ENCODE measurements at regions not wholly inside any gene's neighbourhood (a gene's known extent, or its start where the extent isn't known, plus 50 kb on each side); places are given as distances from the start of the nearest gene placed in this dataset.

DNA sequence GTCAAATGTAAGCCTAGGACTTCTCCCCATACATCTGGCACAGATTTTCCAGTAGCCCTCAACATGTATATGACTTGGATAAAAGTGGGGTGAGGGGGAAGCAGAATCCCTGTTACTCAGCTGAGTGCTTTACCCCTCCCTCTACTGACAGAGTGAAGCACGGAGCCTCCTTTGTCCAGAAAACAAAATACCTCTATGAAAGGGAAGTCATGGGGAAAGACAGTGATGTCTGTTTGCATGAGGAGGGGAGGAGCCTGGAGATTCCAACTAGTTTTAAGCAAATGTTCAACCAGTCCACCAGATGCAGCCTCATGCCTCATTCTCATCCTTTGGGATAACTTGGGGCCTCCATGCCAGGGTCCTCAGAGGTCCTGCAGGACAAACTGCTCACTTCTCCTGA lies 203.9 kb downstream of the SMAD2 start:
- Histone ChIP-seq H3K4me3 (ENCODE audit: insufficient read depth, low read length, poor library complexity, severe bottlenecking) (no peak overlapping the region), H3K36me3 (ENCODE audit: low read length) (no peaks in the 10 kb centered on the region), H3K9ac (ENCODE audit: low read length) (no peak overlapping the region), H2AFZ (ENCODE audit: low read depth, low read length, severe bottlenecking) (no peak overlapping the region), H3K4me2 (ENCODE audit: low read depth, low read length, poor library complexity, severe bottlenecking) (no peak overlapping the region), H3F3A (ENCODE audit: insufficient read depth) (no peaks in the 10 kb centered on the region), H4K20me1 (ENCODE audit: low read depth, low read length) (no peaks in the 10 kb centered on the region), H3K27me3 (ENCODE audit: low read length) (no peaks in the 10 kb centered on the region), H3K27ac (ENCODE audit: low read depth, low read length) (no peak overlapping the region), H3K79me2 (ENCODE audit: insufficient read depth, low read length) (no peaks in the 10 kb centered on the region), H3K9me3 (ENCODE audit: insufficient read depth, low read length) (no peaks in the 10 kb centered on the region), H3K9me2 (replicated peaks; ENCODE audit: insufficient read depth, low read length) (no peaks in the 10 kb centered on the region)
- no peak for TF ChIP-seq EZH2phosphoT487 (conservative IDR thresholded peaks at IDR 0.05; ENCODE audit: low read length)
- TF ChIP-seq, protein P1, sequence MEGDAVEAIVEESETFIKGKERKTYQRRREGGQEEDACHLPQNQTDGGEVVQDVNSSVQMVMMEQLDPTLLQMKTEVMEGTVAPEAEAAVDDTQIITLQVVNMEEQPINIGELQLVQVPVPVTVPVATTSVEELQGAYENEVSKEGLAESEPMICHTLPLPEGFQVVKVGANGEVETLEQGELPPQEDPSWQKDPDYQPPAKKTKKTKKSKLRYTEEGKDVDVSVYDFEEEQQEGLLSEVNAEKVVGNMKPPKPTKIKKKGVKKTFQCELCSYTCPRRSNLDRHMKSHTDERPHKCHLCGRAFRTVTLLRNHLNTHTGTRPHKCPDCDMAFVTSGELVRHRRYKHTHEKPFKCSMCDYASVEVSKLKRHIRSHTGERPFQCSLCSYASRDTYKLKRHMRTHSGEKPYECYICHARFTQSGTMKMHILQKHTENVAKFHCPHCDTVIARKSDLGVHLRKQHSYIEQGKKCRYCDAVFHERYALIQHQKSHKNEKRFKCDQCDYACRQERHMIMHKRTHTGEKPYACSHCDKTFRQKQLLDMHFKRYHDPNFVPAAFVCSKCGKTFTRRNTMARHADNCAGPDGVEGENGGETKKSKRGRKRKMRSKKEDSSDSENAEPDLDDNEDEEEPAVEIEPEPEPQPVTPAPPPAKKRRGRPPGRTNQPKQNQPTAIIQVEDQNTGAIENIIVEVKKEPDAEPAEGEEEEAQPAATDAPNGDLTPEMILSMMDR (IDR thresholded peaks at IDR 0.05; ENCODE audit: insufficient read depth, low read length, poor library complexity, severe bottlenecking) = no peak

DNA sequence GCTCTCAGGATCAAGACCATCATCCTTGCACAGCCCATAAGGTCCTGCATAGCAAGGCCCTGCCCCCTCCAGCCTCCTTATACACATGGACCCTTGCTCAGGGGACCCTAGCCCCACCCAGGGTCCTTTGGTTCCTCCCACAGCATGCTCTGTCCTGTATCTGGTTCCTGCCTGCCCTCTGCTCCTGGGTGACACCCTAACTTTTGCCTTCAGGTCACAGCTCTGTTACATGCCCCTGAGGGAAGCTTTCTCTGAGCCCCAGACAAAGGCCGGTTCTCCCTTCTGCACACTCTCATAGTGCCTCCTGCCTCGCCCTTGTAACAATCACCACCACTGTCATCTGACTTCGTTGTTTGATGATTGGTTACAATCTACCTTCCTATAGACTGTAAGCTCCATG lies 204.8 kb downstream of the SMAD2 start:
- TF ChIP-seq, protein P1 (IDR thresholded peaks at IDR 0.05; ENCODE audit: insufficient read depth, low read length, poor library complexity, severe bottlenecking) = no peak
- TF ChIP-seq EZH2phosphoT487 (conservative IDR thresholded peaks at IDR 0.05; ENCODE audit: low read length) = no peak
- H3F3A ChIP-seq (ENCODE audit: insufficient read depth) = no peaks in the 10 kb centered on the region
- no peaks in the 10 kb centered on the region for H3K9me2 ChIP-seq (replicated peaks; ENCODE audit: insufficient read depth, low read length)
- no peaks in the 10 kb centered on the region for H4K20me1 ChIP-seq (ENCODE audit: low read depth, low read length)
- no peaks in the 10 kb centered on the region for H3K79me2 ChIP-seq (ENCODE audit: insufficient read depth, low read length)
- no peak overlapping the region for H2AFZ ChIP-seq (ENCODE audit: low read depth, low read length, severe bottlenecking)
- H3K4me3 ChIP-seq (ENCODE audit: insufficient read depth, low read length, poor library complexity, severe bottlenecking) = no peak overlapping the region
- H3K9ac ChIP-seq (ENCODE audit: low read length) = no peak overlapping the region
- no peaks in the 10 kb centered on the region for H3K9me3 ChIP-seq (ENCODE audit: insufficient read depth, low read length)
- H3K27ac ChIP-seq (ENCODE audit: low read depth, low read length) = no peak overlapping the region
- no peak overlapping the region for H3K4me2 ChIP-seq (ENCODE audit: low read depth, low read length, poor library complexity, severe bottlenecking)
- no peaks in the 10 kb centered on the region for H3K36me3 ChIP-seq (ENCODE audit: low read length)
- H3K27me3 ChIP-seq (ENCODE audit: low read length) = no peaks in the 10 kb centered on the region

DNA sequence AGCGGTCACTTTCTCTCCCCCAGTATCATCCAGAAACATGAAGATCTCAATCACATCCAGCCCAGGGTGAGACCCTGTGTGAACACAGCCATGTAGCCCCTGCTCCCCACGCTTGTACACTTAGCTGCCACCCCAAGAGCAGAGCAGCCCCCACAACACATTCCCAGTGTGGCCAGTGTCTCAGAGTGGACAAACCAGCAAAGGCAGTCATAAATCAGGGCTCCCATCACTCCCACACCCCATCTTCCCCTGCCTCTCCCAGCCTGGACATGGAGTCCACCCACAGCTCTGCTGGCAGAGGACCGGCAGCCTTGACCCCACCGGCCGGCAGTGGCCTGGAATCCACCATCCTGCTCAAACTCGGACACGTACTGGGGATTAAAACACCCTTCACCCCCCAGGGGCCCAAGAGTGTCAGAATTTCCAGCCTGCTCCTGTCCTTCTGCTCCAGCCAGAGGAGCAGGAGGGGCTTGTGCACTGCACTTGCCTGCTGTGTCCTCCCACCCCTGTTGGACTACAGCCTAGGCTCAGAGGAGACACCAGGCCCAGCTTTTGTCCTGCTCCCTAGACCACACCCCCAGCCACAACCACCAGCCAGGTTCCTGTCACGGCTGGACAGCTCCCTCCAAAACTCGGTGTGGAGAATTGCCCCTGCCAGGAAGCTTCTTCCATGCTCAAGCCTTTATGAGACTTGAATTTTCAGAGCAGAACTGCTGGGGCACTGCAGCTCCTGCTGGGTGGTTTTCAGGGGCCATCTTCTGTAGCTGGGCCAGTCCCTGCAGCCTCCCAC lies 206.1 kb downstream of the SMAD2 start:
- TF ChIP-seq EZH2phosphoT487 (conservative IDR thresholded peaks at IDR 0.05; ENCODE audit: low read length) = no peak
- TF ChIP-seq, protein P1 (IDR thresholded peaks at IDR 0.05; ENCODE audit: insufficient read depth, low read length, poor library complexity, severe bottlenecking) = no peak
- H3K4me3 ChIP-seq (ENCODE audit: insufficient read depth, low read length, poor library complexity, severe bottlenecking) = no peak overlapping the region
- H3K27me3 ChIP-seq (ENCODE audit: low read length) = no peaks in the 10 kb centered on the region
- H3F3A ChIP-seq (ENCODE audit: insufficient read depth) = no peaks in the 10 kb centered on the region
- no peaks in the 10 kb centered on the region for H3K9me3 ChIP-seq (ENCODE audit: insufficient read depth, low read length)
- no peaks in the 10 kb centered on the region for H3K79me2 ChIP-seq (ENCODE audit: insufficient read depth, low read length)
- no peak overlapping the region for H3K9ac ChIP-seq (ENCODE audit: low read length)
- H2AFZ ChIP-seq (ENCODE audit: low read depth, low read length, severe bottlenecking) = no peak overlapping the region
- no peaks in the 10 kb centered on the region for H3K36me3 ChIP-seq (ENCODE audit: low read length)
- no peaks in the 10 kb centered on the region for H4K20me1 ChIP-seq (ENCODE audit: low read depth, low read length)
- H3K9me2 ChIP-seq (replicated peaks; ENCODE audit: insufficient read depth, low read length) = no peaks in the 10 kb centered on the region
- no peak overlapping the region for H3K27ac ChIP-seq (ENCODE audit: low read depth, low read length)
- no peak overlapping the region for H3K4me2 ChIP-seq (ENCODE audit: low read depth, low read length, poor library complexity, severe bottlenecking)
